ENCODE measurements at regions not wholly inside any gene's neighbourhood (a gene's known extent, or its start where the extent isn't known, plus 50 kb on each side); places are given as distances from the start of the nearest gene placed in this dataset.

DNA sequence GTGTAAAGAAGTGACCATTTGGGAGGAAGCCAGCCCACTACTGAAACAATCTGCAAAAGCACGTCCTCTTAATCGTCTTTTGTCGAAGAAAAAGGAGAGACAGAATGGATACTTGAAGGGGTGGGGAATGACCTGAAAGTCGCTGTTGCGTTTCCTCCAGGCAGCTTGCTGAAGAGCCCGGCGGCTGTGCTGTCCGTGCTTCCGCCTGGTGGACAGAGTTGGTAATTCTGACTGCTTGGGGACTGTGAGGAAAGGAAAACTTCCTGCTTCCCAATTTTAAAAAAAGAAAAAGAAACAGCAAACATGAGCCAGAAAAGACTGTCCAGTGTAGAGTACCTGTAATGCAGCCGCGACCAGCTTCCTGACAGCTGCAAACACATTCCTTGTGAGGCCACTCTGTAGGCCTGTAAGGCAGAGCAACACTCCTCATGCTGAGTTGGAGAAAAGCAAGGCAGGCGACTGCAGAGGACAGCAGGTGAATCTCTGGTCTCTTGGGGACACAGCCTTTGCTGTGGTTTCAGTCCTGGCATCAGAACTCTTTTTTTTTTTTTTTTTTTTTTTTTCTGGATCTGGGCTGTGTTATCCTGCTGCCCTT, 251.1 kb upstream of the TBX18 start:
- TF ChIP-seq POLR2A (IDR thresholded peaks at IDR 0.05): no peak
- TF ChIP-seq, protein P1, sequence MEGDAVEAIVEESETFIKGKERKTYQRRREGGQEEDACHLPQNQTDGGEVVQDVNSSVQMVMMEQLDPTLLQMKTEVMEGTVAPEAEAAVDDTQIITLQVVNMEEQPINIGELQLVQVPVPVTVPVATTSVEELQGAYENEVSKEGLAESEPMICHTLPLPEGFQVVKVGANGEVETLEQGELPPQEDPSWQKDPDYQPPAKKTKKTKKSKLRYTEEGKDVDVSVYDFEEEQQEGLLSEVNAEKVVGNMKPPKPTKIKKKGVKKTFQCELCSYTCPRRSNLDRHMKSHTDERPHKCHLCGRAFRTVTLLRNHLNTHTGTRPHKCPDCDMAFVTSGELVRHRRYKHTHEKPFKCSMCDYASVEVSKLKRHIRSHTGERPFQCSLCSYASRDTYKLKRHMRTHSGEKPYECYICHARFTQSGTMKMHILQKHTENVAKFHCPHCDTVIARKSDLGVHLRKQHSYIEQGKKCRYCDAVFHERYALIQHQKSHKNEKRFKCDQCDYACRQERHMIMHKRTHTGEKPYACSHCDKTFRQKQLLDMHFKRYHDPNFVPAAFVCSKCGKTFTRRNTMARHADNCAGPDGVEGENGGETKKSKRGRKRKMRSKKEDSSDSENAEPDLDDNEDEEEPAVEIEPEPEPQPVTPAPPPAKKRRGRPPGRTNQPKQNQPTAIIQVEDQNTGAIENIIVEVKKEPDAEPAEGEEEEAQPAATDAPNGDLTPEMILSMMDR (IDR thresholded peaks at IDR 0.05): peak; percentile 35 to 60 (median 52)
- 11 to 18% (median 14%) methylated on average over 12 of the region's 12 CpGs for WGBS, 4 donors
- no peaks in the 10 kb centered on the region for H3K4me1 ChIP-seq (replicated peaks in 1 of 2)
- no peaks in the 10 kb centered on the region for H3K36me3 ChIP-seq (replicated peaks in 1 of 2)
- intact Hi-C loops (cut with DNase I): no loop called here
- H3K9me3 ChIP-seq (replicated peaks in 1 of 3): no peaks in the 10 kb centered on the region
- H3K27me3 ChIP-seq: no peaks in the 10 kb centered on the region
- H3K27ac ChIP-seq: no peak overlapping the region
- no peak overlapping the region for H3K4me3 ChIP-seq
- peak; percentile 25 to 55 (median 35) for DNase-seq

DNA sequence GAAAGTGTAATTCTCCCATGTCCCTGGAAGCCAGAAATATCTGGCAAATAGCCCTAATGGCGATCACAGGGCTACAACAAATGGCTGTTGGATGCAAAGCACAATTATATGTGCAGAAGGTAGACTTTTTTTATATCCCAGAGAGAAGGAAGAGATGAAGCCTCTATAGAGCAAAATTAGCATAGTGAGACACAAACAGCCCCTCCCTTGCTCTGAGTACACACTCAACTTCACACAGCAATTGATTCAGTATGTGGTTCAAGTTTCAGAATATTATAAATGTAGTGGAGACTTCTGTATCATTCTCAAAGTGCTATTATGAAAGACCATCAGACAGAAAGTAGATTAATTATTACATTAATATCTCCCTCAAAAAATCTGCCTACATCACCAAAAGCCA, 246.5 kb upstream of the TBX18 start:
- Histone ChIP-seq H3K9me3 (replicated peaks in 1 of 3) (no peaks in the 10 kb centered on the region), H3K27me3 (no peaks in the 10 kb centered on the region), H3K4me1 (replicated peaks in 1 of 2) (no peaks in the 10 kb centered on the region), H3K4me3 (no peak overlapping the region), H3K36me3 (replicated peaks in 1 of 2) (no peaks in the 10 kb centered on the region), H3K27ac (no peak overlapping the region)
- no peak for DNase-seq
- intact Hi-C loops (cut with DNase I): no loop called here
- WGBS, 4 donors: 45 to 60% (median 59%) methylated on average over 1 of the region's 1 CpG
- TF ChIP-seq, protein P1 (IDR thresholded peaks at IDR 0.05): no peak
- TF ChIP-seq POLR2A (IDR thresholded peaks at IDR 0.05): no peak

DNA sequence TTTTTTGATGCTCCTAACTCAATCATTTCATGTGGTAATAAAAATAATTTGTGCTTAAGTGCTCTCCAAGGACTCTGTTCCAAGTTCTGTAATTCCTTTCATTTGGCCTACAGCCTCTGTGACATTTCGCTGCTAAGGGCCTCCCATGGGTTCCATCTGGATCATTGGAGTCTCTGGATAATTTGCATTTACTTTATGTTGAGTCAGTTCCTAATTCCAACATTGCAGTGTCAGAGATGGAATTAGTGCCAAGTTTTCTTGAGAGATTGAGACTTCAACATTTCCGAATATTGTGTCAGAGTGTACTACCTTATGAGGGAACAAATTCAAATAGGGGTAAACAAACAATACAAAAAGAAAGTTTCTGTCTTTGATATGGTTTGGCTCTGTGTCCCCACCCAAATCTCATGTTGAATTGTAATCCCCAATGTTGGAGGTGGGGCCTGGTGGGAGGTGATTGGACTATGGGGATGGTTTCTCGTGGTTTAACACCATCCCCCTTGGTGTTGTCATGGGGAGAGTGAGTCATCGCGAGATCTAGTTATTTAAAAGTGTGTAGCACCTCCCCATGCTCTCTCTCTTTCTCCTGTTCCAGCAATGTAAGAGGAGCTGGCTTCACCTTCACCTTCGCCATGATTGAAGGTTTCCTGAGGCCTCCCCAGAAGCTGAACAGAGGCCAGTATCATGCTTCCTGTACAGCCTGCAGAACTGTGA, 244.1 kb upstream of the TBX18 start:
- Histone ChIP-seq H3K4me1 (replicated peaks in 1 of 2) (no peaks in the 10 kb centered on the region), H3K9me3 (replicated peaks in 1 of 3) (no peaks in the 10 kb centered on the region), H3K27me3 (no peaks in the 10 kb centered on the region), H3K4me3 (no peak overlapping the region), H3K27ac (no peak overlapping the region), H3K36me3 (replicated peaks in 1 of 2) (no peaks in the 10 kb centered on the region)
- no peak for TF ChIP-seq POLR2A (IDR thresholded peaks at IDR 0.05)
- TF ChIP-seq, protein P1 (IDR thresholded peaks at IDR 0.05): no peak
- DNase-seq: no peak
- intact Hi-C loops (cut with DNase I): no loop called here
- 68 to 81% (median 79%) methylated on average over 6 of the region's 6 CpGs for WGBS, 4 donors

DNA sequence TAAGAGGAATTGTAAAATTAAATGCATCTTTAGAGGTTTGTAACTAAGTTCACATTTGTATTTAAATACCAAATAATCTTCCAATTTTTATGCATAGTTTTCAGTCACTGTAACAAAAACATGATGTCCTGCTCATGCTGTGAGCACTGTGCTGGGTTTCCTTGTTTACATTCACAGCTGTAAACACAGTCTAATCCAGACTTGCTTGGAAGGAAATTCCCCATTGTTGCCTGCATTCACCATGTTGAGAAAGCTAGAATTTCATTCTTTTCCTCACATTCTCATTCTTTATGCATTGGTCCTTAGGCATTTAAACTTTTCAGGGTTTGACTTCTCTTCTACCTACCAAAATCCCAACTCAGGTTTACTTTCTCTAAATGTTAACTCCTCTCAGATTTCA, 242.0 kb upstream of the TBX18 start:
- Histone ChIP-seq H3K4me3 (no peak overlapping the region), H3K27me3 (no peaks in the 10 kb centered on the region), H3K4me1 (replicated peaks in 1 of 2) (no peaks in the 10 kb centered on the region), H3K9me3 (replicated peaks in 1 of 3) (no peaks in the 10 kb centered on the region), H3K36me3 (replicated peaks in 1 of 2) (no peaks in the 10 kb centered on the region), H3K27ac (no peak overlapping the region)
- TF ChIP-seq, protein P1 (IDR thresholded peaks at IDR 0.05): no peak
- TF ChIP-seq POLR2A (IDR thresholded peaks at IDR 0.05): no peak
- intact Hi-C loops (cut with DNase I): no loop called here
- DNase-seq: no peak
